Liver (tissue), 8 donors: ENCODE measurements at regions not wholly inside any gene's neighbourhood (a gene's known extent, or its start where the extent isn't known, plus 50 kb on each side); places are given as distances from the start of the nearest gene placed in this dataset.

Experiments used
- DNase-seq: peaks from one replicate; pipeline ENCODE4 v3.0.0-alpha.2; 2017; ENCODE audit warnings: low spot score
- H3K27ac ChIP-seq, 2 donors: one replicate each; pipeline ENCODE4 v1.7.0; 2013; ENCODE audit warnings: inconsistent platforms in 2 of 2, low read length in 2 of 2, control low read depth in 1 of 2, low read depth in 1 of 2, mild to moderate bottlenecking in 1 of 2
- H3K27me3 ChIP-seq, 4 donors: one replicate each; pipeline versions ENCODE4 v1.6.1 to v1.7.0; 2013; ENCODE audit warnings: low read length in 3 of 4, inconsistent platforms in 1 of 4, mild to moderate bottlenecking in 1 of 4, moderate library complexity in 1 of 4; ENCODE audit not compliant: control insufficient read depth in 4 of 4, insufficient read depth in 4 of 4
- H3K36me3 ChIP-seq, 4 donors: one replicate each; pipeline versions ENCODE4 v1.6.1 to v1.7.0; 2013; ENCODE audit warnings: low read length in 3 of 4, mild to moderate bottlenecking in 3 of 4, low read depth in 1 of 4, moderate library complexity in 1 of 4; ENCODE audit not compliant: control insufficient read depth in 4 of 4, insufficient read depth in 3 of 4
- H3K4me1 ChIP-seq, 4 donors: one replicate each; pipeline versions ENCODE4 v1.6.1 to v1.7.0; 2013; ENCODE audit warnings: low read length in 3 of 4, mild to moderate bottlenecking in 3 of 4, moderate library complexity in 1 of 4; ENCODE audit not compliant: control insufficient read depth in 4 of 4, insufficient read depth in 4 of 4
- H3K4me3 ChIP-seq, 3 donors: one replicate each; pipeline versions ENCODE4 v1.6.1 to v1.7.0; 2013; ENCODE audit warnings: low read length in 3 of 3, control low read depth in 1 of 3, low read depth in 1 of 3, mild to moderate bottlenecking in 1 of 3
- H3K9ac ChIP-seq, 2 donors: one replicate each; pipeline ENCODE4 v1.7.0; 2013; ENCODE audit warnings: low read length in 2 of 2, mild to moderate bottlenecking in 2 of 2, moderate library complexity in 2 of 2, control low read depth in 1 of 2, low read depth in 1 of 2
- H3K9me3 ChIP-seq, 4 donors: one replicate each; pipeline versions ENCODE4 v1.6.1 to v1.7.0; 2013; ENCODE audit warnings: low read length in 3 of 4; ENCODE audit not compliant: control insufficient read depth in 4 of 4
- EGR1 ChIP-seq, 2 donors: IDR thresholded peaks; 2 replicates each; pipeline ENCODE4 v1.6.1; 2016 to 2018; ENCODE audit warnings: antibody characterized with exemption in 2 of 2, low read depth in 2 of 2
- FOXA1 ChIP-seq: IDR thresholded peaks from 2 replicates; pipeline ENCODE4 v1.6.1; 2016; ENCODE audit warnings: antibody characterized with exemption
- FOXA2 ChIP-seq: IDR thresholded peaks from 2 replicates; pipeline ENCODE4 v1.6.1; 2016; ENCODE audit warnings: antibody characterized with exemption
- HNF4A ChIP-seq, 2 donors: conservative IDR thresholded peaks; 2 replicates each; pipeline ENCODE4 v1.6.1; 2016; ENCODE audit warnings: antibody characterized with exemption in 2 of 2, mild to moderate bottlenecking in 2 of 2
- HNF4G ChIP-seq: IDR thresholded peaks from 2 replicates; pipeline ENCODE4 v1.6.1; 2016; ENCODE audit warnings: antibody characterized with exemption
- JUND ChIP-seq, 2 donors: IDR thresholded peaks; 2 replicates each; pipeline ENCODE4 v1.6.1; 2016; ENCODE audit warnings: antibody characterized with exemption in 2 of 2
- NR2F2 ChIP-seq: IDR thresholded peaks from 2 replicates; pipeline ENCODE4 v1.6.1; 2016; ENCODE audit warnings: antibody characterized with exemption
- RAD21 ChIP-seq, 2 donors: IDR thresholded peaks; 2 replicates each; pipeline ENCODE4 v1.6.1; 2016; ENCODE audit warnings: antibody characterized with exemption in 2 of 2, mild to moderate bottlenecking in 2 of 2
- RXRA ChIP-seq, 2 donors: IDR thresholded peaks; 2 replicates each; pipeline ENCODE4 v1.6.1; 2017 to 2018; ENCODE audit warnings: antibody characterized with exemption in 2 of 2, mild to moderate bottlenecking in 1 of 2
- SP1 ChIP-seq: IDR thresholded peaks from 2 replicates; pipeline ENCODE4 v1.6.1; 2018; ENCODE audit warnings: antibody characterized with exemption, mild to moderate bottlenecking
- TAF1 ChIP-seq: conservative IDR thresholded peaks from 2 replicates; pipeline ENCODE4 v1.6.1; 2016; ENCODE audit warnings: antibody characterized with exemption, mild to moderate bottlenecking
- YY1 ChIP-seq: IDR thresholded peaks from 2 replicates; pipeline ENCODE4 v1.6.1; 2016; ENCODE audit warnings: antibody characterized with exemption, mild to moderate bottlenecking
- WGBS: extraction: QIAGEN DNeasy Blood & Tissue Kit; methylation state at CpG from one replicate; pipeline ENCODE4 v1.1.7; 2013; 5-methylcytosine and 5-hydroxymethylcytosine counted together
- TF ChIP-seq, protein P1 (sequence below): IDR thresholded peaks from 2 replicates; pipeline ENCODE4 v1.6.1; 2016; ENCODE audit warnings: antibody characterized with exemption
- TF ChIP-seq, protein P2 (sequence below): IDR thresholded peaks from 2 replicates; pipeline ENCODE4 v1.6.1; 2016; ENCODE audit warnings: antibody characterized with exemption, mild to moderate bottlenecking
- TF ChIP-seq, protein P3 (sequence below): IDR thresholded peaks from 2 replicates; pipeline ENCODE4 v1.6.1; 2016; ENCODE audit warnings: antibody characterized with exemption
- TF ChIP-seq, protein P4 (sequence below): fragments of 150-350 bp; IDR thresholded peaks from 2 replicates; pipeline ENCODE4 v1.5.1; 2017; ENCODE audit warnings: improper control_type of control experiment, low read depth, low read length; ENCODE audit not compliant: missing input control
- TF ChIP-seq, protein P5 (sequence below): IDR thresholded peaks from 2 replicates; pipeline ENCODE4 v1.6.1; 2016; ENCODE audit warnings: antibody characterized with exemption
- donor health status: healthy.
- donor health status: healthy.
- donor health status: healthy.
- donor health status: healthy.
- donor health status: healthy.

DNA sequence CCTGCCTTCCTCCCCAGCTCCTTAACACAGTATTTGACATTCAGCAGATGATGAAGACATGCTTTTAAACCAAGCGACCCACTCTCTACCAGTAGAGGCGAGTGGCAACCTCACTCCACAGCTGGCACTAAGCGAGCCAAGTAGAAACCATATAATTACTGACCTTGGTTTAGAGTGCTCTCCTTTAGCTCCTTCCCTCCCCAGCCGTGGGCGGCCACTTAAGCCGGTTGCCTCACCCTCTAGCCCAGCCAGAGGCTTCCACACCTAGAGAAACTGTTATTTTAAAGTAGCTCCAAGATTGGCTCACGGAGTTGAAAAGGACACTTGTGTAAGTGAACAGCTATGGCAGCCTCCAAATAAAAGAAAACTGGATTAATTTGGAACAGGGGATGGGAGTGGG is 109.1 kb upstream of the CRHR1 start:
- Histone ChIP-seq H3K27me3 (no peaks in the 10 kb centered on the region), H3K4me3 (no peak overlapping the region), H3K27ac (no peak overlapping the region), H3K4me1 (no peaks in the 10 kb centered on the region), H3K36me3 (no peaks in the 10 kb centered on the region), H3K9ac (no peak overlapping the region), H3K9me3 (peaks cover 0 to 9% (median 3%) of the 10 kb centered on the region in 4 donors)
- TF ChIP-seq, protein P1, sequence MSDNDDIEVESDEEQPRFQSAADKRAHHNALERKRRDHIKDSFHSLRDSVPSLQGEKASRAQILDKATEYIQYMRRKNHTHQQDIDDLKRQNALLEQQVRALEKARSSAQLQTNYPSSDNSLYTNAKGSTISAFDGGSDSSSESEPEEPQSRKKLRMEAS, result no peak
- TF ChIP-seq, protein P2, sequence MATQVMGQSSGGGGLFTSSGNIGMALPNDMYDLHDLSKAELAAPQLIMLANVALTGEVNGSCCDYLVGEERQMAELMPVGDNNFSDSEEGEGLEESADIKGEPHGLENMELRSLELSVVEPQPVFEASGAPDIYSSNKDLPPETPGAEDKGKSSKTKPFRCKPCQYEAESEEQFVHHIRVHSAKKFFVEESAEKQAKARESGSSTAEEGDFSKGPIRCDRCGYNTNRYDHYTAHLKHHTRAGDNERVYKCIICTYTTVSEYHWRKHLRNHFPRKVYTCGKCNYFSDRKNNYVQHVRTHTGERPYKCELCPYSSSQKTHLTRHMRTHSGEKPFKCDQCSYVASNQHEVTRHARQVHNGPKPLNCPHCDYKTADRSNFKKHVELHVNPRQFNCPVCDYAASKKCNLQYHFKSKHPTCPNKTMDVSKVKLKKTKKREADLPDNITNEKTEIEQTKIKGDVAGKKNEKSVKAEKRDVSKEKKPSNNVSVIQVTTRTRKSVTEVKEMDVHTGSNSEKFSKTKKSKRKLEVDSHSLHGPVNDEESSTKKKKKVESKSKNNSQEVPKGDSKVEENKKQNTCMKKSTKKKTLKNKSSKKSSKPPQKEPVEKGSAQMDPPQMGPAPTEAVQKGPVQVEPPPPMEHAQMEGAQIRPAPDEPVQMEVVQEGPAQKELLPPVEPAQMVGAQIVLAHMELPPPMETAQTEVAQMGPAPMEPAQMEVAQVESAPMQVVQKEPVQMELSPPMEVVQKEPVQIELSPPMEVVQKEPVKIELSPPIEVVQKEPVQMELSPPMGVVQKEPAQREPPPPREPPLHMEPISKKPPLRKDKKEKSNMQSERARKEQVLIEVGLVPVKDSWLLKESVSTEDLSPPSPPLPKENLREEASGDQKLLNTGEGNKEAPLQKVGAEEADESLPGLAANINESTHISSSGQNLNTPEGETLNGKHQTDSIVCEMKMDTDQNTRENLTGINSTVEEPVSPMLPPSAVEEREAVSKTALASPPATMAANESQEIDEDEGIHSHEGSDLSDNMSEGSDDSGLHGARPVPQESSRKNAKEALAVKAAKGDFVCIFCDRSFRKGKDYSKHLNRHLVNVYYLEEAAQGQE, result no peak
- TF ChIP-seq YY1 (no peak), JUND (IDR thresholded peaks at IDR 0.05) (no peak), HNF4G (no peak), RAD21 (IDR thresholded peaks at IDR 0.05) (no peak), HNF4A (conservative IDR thresholded peaks at IDR 0.05) (no peak), FOXA1 (no peak), NR2F2 (no peak)
- TF ChIP-seq, protein P3, sequence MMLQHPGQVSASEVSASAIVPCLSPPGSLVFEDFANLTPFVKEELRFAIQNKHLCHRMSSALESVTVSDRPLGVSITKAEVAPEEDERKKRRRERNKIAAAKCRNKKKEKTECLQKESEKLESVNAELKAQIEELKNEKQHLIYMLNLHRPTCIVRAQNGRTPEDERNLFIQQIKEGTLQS, result no peak
- TF ChIP-seq, protein P4, sequence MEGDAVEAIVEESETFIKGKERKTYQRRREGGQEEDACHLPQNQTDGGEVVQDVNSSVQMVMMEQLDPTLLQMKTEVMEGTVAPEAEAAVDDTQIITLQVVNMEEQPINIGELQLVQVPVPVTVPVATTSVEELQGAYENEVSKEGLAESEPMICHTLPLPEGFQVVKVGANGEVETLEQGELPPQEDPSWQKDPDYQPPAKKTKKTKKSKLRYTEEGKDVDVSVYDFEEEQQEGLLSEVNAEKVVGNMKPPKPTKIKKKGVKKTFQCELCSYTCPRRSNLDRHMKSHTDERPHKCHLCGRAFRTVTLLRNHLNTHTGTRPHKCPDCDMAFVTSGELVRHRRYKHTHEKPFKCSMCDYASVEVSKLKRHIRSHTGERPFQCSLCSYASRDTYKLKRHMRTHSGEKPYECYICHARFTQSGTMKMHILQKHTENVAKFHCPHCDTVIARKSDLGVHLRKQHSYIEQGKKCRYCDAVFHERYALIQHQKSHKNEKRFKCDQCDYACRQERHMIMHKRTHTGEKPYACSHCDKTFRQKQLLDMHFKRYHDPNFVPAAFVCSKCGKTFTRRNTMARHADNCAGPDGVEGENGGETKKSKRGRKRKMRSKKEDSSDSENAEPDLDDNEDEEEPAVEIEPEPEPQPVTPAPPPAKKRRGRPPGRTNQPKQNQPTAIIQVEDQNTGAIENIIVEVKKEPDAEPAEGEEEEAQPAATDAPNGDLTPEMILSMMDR, result no peak
- TF ChIP-seq, protein P5, sequence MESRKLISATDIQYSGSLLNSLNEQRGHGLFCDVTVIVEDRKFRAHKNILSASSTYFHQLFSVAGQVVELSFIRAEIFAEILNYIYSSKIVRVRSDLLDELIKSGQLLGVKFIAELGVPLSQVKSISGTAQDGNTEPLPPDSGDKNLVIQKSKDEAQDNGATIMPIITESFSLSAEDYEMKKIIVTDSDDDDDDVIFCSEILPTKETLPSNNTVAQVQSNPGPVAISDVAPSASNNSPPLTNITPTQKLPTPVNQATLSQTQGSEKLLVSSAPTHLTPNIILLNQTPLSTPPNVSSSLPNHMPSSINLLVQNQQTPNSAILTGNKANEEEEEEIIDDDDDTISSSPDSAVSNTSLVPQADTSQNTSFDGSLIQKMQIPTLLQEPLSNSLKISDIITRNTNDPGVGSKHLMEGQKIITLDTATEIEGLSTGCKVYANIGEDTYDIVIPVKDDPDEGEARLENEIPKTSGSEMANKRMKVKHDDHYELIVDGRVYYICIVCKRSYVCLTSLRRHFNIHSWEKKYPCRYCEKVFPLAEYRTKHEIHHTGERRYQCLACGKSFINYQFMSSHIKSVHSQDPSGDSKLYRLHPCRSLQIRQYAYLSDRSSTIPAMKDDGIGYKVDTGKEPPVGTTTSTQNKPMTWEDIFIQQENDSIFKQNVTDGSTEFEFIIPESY, result no peak
- WGBS, result 80% methylated on average over 7 of the region's 7 CpGs
- DNase-seq, result no peak

DNA sequence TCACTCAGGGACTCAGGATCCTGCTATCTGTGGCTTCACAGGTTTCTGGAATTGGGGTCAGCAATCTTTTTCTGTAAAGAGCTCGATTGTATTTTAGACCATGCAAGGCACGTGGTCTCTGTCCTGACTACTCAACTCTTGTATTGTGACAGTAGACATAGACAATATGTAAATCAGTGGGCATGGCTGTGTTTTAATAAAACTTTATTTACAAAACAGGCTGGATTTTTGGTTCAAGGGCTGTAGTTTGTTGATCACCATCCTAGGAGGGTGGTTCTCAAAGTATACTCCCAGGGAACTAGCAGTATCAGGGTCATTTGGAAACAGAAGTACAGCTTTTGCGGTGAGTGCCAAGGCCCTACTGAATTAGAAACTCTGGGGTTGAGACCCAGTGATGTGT is 108.2 kb upstream of the CRHR1 start:
- H3K27me3 ChIP-seq, result peaks cover 0 to 4% (median 0%) of the 10 kb centered on the region in 4 donors
- no peak overlapping the region for H3K27ac ChIP-seq
- DNase-seq, result no peak
- TF ChIP-seq NR2F2 (no peak), JUND (IDR thresholded peaks at IDR 0.05) (no peak), TAF1 (no peak), SP1 (no peak), YY1 (no peak), HNF4G (no peak), EGR1 (IDR thresholded peaks at IDR 0.05; ENCODE audit: low read depth in 2 of 2) (no peak), FOXA2 (no peak), RXRA (IDR thresholded peaks at IDR 0.05) (no peak)
- TF ChIP-seq, protein P1, result no peak
- TF ChIP-seq, protein P5, result no peak
- TF ChIP-seq, protein P3, result no peak
- 72% methylated on average over 3 of the region's 3 CpGs for WGBS
- H3K9me3 ChIP-seq, result peaks cover 0 to 9% (median 3%) of the 10 kb centered on the region in 4 donors
- H3K9ac ChIP-seq, result no peak overlapping the region
- H3K4me3 ChIP-seq, result no peak overlapping the region
- H3K36me3 ChIP-seq, result no peaks in the 10 kb centered on the region
- no peaks in the 10 kb centered on the region for H3K4me1 ChIP-seq
